DMS53 treated with DMSO at 0.1 percent for 48 hours (cell line): ENCODE measurements at regions not wholly inside any gene's neighbourhood (a gene's known extent, or its start where the extent isn't known, plus 50 kb on each side); places are given as distances from the start of the nearest gene placed in this dataset.
A peak's percentile ranks its signal among the peaks of the same experiment; 100 is the strongest.

Experiments used
- DNase-seq: peaks from one replicate; lab custom pipeline; 2025; ENCODE audit not compliant: unreplicated experiment; lab: John Stamatoyannopoulos, UW

GRCh38 chr9:108565651-108566378, 290.0 kb downstream of the ACTL7B start:
- peak; percentile 70 for DNase-seq

- no peak for DNase-seq
Observed at GRCh38 chr9:108562176-108562575, 293.6 kb downstream of the ACTL7B start.

DNA sequence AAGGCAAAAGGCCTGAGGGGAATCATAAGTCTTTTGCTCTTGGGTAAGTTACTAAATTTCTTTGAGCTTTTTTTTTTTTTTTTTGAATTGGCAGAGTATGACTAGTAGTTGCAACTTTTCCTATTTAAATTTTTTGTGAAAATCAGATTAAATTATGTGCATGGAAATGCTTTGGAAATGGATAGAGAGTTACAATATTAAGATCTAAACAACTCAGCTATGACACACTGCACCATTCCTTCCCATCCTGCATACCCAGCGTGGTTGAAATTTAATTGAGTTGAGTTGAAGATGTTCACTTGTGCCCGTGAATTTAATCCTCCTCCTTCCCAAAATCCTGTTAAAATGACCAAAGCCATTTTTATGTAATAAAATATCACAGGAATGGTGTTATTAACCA, 296.4 kb downstream of the ACTL7B start:
- DNase-seq: no peak

GRCh38 chr9:108554831-108555230, 301.0 kb downstream of the ACTL7B start:
- DNase-seq: no peak

- DNase-seq: no peak
Observed at GRCh38 chr9:108553111-108553635, 302.6 kb downstream of the ACTL7B start.

- DNase-seq: no peak
Observed at GRCh38 chr9:108552459-108553040, 303.2 kb downstream of the ACTL7B start.

GRCh38 chr9:108551030-108551841, 304.6 kb downstream of the ACTL7B start:
- no peak for DNase-seq

GRCh38 chr9:108550106-108550505, 305.7 kb downstream of the ACTL7B start:
- DNase-seq: no peak

DNA sequence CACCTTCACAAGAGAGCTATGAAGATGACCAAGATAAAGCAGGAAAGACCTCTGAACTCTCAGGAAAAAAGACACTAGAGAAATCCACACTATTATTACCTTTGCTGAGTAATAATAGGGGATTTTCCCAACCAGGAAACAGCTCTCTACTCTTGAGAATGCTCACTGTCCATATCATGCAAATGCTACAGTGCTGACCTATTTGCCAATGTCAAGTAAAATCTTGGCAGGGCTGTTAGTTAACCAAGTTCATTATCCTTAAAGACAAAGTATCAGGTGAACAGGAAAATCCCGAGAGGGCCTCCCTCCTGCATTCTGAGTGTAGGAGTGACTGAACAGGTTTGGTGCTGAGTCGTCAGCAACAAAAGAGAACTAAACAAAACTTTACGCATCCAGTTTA, 306.6 kb downstream of the ACTL7B start:
- DNase-seq: no peak

- DNase-seq: no peak
Observed at GRCh38 chr9:108547411-108548135, 308.2 kb downstream of the ACTL7B start.

DNA sequence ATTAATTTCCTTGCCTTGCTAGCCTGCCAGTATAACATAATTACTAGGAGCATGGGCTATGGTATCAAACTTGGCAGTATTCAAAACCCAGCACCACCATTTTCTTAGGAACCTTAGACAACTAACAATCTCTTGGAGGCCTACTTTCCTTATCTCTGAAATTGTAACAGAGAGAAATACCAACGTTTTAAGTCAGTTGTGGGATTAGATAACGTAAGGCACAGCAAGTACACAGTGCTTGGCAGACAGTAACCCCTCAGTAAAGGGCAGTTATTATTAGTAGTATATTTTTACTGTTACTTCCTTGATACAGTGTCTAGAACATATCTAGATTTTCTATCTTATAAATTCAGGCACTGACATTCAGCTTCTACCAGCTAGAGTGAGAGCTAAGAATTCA, 309.6 kb downstream of the ACTL7B start:
- no peak for DNase-seq

DNA sequence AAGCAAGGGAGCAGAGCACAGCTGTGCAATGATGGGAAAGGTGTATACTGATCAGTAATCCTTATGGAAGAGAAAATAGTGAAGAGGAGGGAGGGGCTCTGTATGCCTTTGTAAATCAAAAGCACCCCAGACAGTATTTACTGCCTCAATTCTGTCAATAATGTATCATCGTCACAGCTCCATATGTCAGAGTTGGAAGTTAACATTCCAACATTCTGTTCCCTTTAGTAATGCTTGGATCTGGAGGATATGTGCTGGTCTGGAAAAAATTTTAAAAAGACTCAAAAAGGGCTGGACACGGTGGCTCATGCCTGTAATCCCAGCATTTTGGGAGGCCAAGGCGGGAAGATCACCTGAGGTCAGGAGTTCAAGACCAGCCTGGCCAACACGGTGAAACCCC, 310.4 kb downstream of the ACTL7B start:
- no peak for DNase-seq

GRCh38 chr9:108544866-108545265, 310.9 kb downstream of the ACTL7B start:
- no peak for DNase-seq

DNA sequence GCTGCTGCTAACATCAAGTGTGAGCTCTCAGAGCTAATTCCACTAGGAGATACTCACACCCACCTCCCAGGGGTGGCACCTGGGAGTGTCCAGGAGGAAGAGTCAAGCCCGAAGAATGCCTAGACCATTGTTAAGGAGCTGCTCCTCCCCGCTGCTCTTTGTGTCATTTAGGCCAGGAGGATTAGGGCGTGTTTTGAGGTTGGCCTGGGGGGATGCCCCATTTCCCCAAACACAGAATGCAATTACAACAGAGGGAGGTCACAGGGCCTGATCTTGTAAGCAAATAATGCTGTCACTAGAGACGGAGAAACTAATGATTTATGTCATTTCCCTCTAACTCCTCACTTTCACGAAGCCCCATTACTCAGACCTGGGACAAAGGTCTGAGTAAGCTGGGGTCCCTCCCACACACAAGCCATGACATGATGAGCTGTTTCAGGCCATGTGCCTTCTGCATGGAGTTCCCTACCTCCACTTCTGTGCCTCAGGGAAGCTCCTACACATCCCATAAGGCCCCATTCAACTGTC, 312.5 kb downstream of the ACTL7B start:
- DNase-seq: no peak

DNA sequence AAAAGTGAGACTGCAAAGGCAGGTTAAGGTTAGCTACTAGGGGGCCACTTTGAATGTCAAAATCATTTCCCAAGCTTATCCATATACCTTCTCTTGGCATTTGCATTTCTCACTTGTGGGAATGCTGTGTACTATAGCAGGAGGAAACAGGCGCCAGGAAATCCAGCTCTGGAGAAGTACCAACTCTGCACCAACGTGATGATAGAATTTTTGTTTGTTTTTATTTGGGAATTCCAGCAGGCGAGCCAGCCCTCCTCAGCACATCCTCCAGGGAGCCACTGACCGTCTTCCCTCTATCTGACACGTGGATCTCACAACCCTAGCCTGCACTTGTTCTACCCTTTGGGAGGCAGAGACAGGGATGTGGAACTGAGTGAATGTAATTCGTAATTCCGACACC, 318.0 kb downstream of the ACTL7B start:
- no peak for DNase-seq

GRCh38 chr9:108536836-108537601, 318.8 kb downstream of the ACTL7B start:
- no peak for DNase-seq

DNA sequence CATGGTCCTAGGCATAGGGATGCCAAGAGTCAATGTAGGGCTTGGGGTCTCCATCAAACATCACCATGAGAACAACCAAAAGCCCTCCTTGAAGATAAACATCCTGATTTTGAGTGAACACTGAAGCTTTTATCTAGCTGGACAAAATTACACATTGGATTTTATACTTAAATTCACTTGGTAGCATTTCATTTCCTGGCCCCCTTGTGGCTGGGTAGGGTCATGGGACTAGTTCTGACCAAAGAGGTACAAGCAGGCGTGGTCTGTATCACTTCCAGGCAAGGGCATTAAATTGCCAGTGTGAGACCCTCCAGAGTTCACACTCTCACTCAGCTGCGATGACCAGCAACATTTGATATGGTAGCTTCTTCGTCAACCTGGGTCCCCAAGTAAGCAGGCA, 320.3 kb downstream of the ACTL7B start:
- no peak for DNase-seq

- DNase-seq: no peak
Observed at GRCh38 chr9:108534741-108535140, 321.0 kb downstream of the ACTL7B start.

GRCh38 chr9:108530141-108530540, 325.6 kb downstream of the ACTL7B start:
- DNase-seq: no peak

DNA sequence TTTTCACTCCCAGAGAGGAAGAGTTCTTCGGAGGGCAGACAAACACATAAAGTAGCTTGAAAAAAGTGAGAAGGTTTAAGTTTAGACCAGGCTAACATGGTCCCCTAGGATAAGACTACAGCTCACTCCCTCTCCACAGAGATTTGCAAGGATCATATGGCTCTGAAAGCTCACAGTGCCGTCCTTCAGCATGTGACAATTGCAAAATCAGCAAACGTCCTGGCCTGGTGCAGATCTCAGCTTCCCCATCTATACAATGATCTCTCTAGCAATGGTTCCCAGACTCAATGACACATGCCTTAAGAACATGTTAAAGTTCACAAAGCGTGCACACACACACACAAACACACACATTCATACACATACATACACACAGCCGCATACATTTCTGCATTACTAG, 327.6 kb downstream of the ACTL7B start:
- no peak for DNase-seq
